MM.1S (cell line): ENCODE measurements at regions not wholly inside any gene's neighbourhood (a gene's known extent, or its start where the extent isn't known, plus 50 kb on each side); places are given as distances from the start of the nearest gene placed in this dataset.

ENCODE experiments used
- EZH2 ChIP-seq: fragments of 300-600 bp; sonication (generic); optimal IDR thresholded peaks from 2 replicates; pipeline ENCODE3; 2017; ENCODE audit warnings: low read depth, mild to moderate bottlenecking, antibody characterized with exemption, low read length, mixed read lengths
- EZH2phosphoT487 ChIP-seq: fragments of 300-600 bp; sonication (generic); IDR thresholded peaks from 2 replicates; pipeline ENCODE4 v1.6.1; 2018; ENCODE audit warnings: antibody characterized with exemption, low read length
- TF ChIP-seq, protein P1 (sequence below): fragments of 300-600 bp; sonication (generic); IDR thresholded peaks from 2 replicates; pipeline ENCODE4 v1.5.1; 2016; ENCODE audit warnings: antibody characterized with exemption, low read length, mixed read lengths

DNA sequence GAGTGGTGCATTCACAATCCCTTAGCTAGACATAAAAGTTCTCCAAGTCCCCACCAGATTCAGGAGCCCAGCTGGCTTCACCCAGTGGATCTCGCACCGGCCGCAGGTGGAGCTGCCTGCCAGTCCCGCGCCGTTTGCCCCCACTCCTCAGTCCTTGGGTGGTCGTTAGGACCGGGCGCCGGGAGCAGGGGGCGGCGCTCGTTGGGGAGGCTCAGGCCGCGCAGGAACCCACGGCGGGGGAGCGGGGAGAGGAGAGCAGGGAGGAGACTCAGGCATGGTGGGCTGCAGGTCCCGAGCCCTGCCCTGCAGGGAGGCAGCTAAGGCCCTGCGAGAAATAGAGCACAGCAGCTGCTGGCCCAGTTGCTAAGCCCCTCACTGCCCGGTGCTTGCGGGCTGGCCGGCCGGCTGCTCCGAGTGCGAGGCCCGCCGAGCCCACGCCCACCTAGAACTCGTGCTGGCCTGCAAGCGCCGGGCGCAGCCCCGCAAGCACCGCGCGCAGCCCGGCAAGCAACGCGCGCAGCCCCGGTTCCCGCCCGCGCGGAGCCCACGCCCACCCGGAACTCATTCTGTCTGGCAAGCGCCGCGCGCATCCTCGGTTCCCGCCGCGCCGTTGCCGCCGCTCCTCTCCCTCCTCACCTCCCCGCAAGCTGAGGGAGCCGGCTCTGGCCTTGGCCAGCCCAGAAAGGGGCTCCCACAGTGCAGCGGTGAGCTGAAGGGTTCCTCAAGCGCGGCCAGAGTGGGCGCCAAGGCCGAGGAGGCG is 153.5 kb downstream of the SLC7A11 start:
- TF ChIP-seq, protein P1, sequence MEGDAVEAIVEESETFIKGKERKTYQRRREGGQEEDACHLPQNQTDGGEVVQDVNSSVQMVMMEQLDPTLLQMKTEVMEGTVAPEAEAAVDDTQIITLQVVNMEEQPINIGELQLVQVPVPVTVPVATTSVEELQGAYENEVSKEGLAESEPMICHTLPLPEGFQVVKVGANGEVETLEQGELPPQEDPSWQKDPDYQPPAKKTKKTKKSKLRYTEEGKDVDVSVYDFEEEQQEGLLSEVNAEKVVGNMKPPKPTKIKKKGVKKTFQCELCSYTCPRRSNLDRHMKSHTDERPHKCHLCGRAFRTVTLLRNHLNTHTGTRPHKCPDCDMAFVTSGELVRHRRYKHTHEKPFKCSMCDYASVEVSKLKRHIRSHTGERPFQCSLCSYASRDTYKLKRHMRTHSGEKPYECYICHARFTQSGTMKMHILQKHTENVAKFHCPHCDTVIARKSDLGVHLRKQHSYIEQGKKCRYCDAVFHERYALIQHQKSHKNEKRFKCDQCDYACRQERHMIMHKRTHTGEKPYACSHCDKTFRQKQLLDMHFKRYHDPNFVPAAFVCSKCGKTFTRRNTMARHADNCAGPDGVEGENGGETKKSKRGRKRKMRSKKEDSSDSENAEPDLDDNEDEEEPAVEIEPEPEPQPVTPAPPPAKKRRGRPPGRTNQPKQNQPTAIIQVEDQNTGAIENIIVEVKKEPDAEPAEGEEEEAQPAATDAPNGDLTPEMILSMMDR, result no peak
- no peak for TF ChIP-seq EZH2phosphoT487
- TF ChIP-seq EZH2, result no peak
